Hematopoietic multipotent progenitor cell treated with erythropoietin and hydrocortisone succinate and interleukin-3 and kit ligand, for 15 days (in vitro differentiated cells): ENCODE measurements at regions not wholly inside any gene's neighbourhood (a gene's known extent, or its start where the extent isn't known, plus 50 kb on each side); places are given as distances from the start of the nearest gene placed in this dataset.
"Not testable (repeated sequence)": the region's sequence is repeated elsewhere in the genome, so short reads cannot be mapped to it uniquely, and the experiment has no call there.

ENCODE experiments used
- DNase-seq: peaks from one replicate; pipeline ENCODE4 v3.0.0-alpha.2; 2015; ENCODE audit warnings: low spot score

- peak; percentile 3 for DNase-seq
These were observed 70.8 kb upstream of the SMIM23 start for GRCh38 chr5:171714851-171715250.

GRCh38 chr5:171715551-171715950 lies 70.1 kb upstream of the SMIM23 start:
- DNase-seq: no peak

DNA sequence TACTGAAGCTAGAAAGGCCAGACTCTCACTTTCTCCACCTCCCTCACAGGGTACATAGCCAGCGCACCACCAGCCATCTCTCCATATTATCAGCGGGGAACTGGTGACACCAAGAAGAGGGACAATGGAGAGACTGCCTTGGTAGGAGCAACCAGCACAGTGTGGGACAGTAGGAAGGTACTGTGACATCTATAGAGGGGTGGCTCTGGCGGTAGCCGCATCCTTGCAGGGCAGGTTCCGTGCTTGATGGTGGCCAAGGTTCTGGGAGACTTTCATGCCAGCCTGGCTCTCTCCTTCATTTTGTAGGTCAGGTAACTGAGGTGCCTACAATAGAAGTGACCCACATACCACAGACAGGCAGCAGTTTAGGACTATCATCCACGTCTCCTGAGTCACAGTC lies 65.5 kb upstream of the SMIM23 start:
- DNase-seq: no peak

DNA sequence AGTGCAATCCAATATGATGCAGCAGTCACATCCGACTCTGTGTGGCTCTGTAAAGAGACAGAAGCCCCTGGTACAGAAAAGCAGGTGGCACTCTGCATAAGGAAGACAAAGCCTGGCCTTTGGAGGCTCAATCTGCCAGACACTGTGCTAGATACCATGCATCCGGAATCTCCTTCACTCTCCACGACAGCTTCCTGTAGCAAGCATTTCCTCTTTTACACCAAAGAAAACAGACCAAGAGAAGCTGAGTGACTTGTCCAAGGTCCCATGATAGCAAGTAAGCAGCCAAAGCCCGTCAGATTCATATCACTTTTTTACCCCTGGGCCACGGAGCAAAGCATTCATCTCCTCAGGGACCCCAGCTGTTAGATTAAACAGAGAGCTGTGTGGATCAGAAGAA lies 64.2 kb upstream of the SMIM23 start:
- no peak for DNase-seq

DNA sequence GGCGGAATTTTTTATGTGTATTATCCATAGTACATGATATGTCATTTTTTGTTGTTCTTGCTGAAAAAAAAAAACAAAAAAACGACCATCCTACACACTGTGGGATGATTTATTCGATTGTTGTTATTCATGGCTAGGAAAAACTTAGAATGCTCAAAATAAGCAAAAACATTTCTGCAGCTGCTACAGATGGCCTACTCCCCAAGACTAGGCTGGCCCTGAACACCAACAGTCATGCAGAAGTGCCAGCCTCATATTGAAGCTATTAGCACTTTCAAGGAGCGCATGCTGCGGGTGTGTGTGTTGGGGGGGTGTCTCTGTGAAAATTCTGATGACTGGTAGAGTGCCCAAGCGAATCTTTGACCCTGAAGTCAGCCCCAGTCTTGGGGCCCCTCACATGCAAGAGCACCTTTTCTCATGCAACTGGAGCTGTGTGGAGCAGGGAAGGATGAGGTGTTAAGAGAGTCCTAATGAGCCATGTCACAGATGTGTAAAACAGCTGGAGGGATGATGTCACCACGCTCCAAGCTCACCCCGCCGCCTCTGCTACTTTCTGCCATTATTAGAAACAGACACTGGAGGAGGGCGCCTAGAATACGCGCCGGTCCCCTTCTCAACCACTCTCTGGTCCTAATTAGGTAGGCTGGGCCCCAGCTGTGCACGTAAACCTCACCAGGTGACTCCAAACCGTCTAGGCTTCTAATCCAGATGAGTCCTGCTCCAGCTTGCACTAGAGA lies 61.0 kb upstream of the SMIM23 start:
- no peak for DNase-seq

DNA sequence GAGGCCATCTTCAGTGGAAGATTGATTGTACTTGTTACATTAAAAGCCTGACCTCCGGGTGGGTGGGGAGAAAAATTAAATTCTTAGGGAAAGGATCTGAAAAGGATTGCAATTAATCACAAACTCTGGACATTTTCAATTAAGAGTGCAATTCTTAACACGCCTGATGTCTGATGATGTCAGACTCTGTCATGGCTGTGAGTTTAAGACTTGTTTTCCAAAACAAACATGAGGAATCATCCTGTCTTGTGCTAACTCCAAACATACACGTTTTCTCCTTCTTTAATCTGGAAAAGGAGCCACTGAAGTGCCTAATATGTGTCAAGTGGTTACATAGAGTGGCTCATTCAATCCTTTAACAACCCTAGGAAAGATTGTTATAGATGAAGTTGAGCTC lies 60.4 kb upstream of the SMIM23 start:
- DNase-seq: no peak

GRCh38 chr5:171726819-171727218 lies 58.8 kb upstream of the SMIM23 start:
- not testable (repeated sequence) for DNase-seq

DNA sequence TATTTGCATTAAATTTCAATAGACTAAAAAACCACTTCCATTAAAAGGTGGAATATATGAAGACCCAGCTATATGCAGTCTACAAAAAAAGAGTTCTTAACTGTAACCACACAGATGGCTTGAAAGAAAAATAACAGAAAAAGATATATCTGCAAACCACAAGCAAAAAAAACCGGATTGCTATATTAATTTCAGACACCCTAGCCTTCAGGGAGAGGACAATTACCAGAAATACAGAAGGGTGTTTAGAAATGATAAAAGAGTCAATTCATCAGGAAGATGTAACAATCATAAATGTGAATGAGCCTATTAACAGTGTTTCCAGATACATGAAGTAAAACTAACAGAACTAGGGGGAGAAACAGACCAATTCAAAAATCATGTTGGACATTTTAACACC lies 56.9 kb upstream of the SMIM23 start:
- no peak for DNase-seq
